GM19463 (cell line): ENCODE measurements at regions not wholly inside any gene's neighbourhood (a gene's known extent, or its start where the extent isn't known, plus 50 kb on each side); places are given as distances from the start of the nearest gene placed in this dataset.

Experiments
- ATAC-seq: cut with Tn5 transposase; IDR thresholded peaks from one replicate; pipeline ENCODE4 v1.9.1; 2021; ENCODE audit warnings: mild to moderate bottlenecking, moderate library complexity; ENCODE audit not compliant: unreplicated experiment

DNA sequence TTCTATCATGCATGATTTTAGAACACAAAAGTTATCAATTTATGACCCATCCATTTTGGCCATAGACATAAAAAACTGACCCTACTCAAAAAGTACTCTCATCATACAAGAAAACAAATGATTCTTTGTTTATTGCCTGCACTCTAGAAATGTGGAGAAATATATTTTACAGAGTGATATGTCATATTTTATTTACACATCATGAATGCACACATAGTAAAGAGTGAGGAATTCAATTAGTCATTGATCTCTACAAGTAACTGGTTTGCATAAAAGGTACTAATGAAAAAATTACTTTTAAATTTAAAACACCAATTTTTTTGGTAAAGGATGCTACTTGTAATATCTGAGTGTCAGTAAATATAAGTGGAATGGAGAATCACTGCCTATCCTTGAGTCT, 242.5 kb upstream of the FAT4 start:
- no peak for ATAC-seq

DNA sequence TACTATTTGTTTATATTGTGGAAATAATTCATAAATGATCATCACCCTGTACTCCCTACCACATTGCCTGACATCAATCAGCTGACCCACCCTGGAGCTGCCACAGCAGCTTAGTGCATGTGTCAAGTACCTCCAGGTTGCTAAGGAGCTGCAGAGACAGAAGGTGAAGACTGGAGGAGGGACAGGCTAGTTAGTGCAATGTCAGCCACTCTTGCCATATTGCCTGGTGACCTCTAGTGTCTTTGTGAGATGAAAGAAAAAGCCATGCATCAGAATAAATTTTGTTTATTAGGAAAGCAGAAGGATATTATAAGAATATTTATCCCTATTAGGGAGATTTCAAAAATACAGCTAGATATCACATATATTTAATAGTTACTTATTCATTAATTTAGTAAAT, 243.9 kb upstream of the FAT4 start:
- no peak for ATAC-seq

DNA sequence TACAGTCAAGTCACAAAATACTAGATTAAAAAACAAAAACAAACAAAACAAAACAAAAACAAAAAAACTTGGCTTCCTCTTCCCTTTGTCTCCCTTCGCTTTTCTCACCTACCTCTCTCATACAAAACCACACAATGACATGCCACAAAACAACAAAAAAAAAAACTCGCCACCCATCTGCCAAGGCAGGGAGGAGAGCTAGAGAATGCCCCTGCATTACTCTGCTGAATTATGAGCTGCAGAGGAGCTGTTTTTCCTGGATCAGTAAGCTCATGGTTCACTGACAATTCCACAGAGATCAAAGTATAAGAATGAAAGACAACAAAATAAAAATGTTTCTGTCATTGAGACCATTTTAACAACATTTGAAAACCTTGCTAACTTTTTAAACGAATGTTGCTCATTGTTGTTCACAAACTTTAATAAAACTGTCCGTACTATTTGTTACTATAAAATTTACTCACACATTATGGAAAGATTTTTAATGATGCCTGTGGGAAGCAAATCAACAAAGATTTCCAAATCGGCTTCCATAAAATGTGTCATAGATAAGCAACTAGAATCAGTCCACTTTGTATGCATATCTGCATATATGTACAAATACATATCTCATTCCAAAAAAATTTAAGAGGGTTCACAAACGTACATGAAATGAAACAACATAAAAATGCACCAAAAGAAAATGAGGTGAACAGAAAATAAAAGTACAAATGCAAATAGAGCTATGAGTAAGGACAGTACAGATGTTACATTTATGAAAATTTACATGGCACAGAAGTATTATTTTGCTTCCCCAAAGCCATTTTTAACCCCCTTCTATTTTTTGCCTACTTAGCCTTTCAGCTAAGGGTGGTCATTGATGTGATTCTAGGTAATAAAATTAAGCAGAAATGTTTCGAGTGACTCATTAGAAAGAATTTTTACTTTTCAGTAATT, 252.4 kb upstream of the FAT4 start:
- ATAC-seq: no peak

DNA sequence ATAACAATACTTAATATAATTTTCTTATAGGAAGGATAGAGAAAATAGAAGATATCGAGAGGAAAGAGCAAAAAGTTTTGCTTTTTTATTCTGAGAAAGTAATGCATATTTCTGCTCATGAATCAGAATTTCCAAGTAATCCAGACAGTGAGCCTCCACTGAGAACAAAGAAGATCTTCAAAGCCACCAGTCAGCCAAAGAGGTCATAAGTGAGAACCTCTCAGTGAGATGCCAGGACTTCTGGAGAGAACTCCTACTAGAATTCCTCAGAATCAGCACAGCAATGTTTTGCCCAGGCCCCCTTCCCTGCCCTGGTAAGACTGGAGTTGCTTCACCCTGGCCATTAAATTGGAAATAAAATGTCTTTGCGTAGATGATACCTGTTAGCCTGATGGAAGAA, 254.4 kb upstream of the FAT4 start:
- no peak for ATAC-seq

DNA sequence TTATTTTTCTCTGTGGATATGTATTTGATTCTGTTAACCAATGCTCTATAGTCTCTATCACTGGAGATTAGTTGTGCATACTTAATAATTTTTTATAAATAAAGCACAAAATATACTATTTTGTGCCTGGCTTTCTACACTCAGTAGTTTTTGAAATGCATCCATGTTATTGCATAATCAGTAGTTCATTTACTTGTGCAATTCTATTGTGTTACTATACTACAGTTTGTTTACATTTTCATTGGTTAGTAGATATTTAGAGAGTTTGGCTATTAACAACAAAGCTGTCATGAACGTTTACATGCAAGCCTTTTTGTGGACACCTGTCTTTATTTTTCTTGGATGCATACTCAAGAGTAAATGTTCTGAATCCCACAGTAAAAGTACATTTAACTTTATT, 265.0 kb upstream of the FAT4 start:
- ATAC-seq: no peak

DNA sequence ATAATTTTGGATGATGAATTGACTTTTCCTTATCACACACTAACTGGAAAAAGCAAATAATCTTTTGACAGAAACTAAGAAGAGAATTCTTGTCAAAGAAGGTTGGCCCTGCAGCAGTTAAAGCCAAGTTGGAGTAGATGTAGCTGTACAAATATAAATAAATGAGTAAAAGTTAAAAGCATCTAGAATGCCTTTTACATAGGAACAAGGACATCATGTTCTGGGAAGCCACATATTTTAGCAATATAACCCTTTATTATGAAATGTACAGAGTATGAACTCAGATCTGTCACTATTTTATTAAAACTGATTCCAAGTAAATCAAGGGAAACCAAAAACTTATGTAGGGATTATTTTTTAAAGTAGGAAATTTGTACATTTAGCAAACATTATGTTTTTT, 269.4 kb upstream of the FAT4 start:
- ATAC-seq: no peak

DNA sequence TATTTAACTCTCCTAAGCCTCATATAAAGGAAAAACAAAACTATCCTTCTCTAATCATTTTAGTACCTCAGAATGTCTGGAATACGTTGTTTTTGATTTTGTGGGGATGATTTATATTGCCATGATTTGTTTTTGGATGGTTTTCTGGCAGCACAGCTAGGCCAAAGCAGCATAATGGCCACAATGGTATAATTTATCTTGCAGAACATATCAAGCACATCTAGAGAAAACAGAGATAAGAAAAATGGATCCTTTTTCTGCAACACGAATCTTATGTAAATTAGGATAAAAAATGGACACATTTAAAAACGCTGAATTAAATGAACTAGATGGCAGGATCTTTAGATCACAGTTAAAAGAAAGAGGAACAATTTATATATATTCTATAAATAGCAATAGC, 269.9 kb upstream of the FAT4 start:
- no peak for ATAC-seq

DNA sequence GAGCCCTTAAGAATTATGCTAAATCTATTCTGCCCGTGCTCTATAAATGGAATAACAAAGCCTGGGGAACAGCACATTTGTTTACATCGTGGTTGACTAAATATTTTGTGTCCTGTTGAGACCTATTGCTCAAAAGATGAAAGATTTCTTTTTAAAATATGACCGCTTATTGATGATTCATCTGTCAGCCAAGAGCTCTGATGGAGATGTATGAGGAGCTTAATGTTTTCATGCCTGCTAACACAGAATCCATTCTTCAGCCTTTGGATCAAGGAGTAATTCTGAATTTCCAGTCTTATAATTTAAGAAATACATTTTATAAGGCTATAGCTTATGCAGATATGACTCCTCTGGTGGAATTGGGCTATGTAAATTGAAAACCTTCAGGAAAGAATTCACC, 271.3 kb upstream of the FAT4 start:
- ATAC-seq: no peak

DNA sequence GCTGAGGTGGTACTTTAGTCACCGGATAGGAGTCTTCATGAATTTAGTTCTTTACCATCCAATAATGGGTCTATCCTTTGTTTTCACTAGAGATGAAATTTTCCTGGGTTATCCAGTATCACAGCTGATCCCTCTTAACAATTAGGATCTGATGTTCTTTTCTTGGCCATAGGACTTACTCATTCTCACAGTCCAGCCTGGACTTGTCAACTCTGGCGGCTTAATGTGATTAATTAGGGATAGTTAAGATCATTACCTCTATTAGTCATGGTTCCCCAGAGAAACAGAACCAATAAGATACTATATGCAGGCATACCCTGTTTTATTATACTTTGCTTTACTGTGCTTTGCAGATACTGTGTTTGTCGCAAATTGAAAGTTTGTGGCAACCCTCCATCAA, 272.7 kb upstream of the FAT4 start:
- no peak for ATAC-seq

DNA sequence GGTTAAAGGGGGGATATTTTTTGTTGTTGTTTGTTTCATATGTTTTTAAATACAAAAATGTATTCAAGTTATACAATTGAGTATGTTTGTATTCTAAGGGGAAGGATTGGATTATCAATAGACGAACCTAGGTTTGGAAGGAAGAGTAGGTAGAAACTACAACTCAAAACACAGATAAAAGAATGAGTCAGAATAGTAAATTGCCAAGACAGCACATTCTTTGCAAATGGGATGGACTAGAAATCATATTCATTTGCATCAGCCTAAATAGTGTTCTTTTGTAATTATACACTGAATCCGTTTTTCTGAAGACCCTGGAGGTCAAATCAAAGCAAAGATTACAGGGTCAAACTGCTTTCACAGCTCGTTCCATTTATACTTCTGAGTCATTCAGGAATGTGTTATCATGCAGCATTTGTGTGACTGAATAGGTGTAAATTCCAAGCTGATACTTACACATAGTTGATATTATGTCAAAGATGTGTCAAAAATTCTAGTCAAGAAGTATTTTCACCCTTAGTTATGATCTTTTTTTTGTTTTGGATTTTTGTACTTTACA, 273.3 kb upstream of the FAT4 start:
- no peak for ATAC-seq

DNA sequence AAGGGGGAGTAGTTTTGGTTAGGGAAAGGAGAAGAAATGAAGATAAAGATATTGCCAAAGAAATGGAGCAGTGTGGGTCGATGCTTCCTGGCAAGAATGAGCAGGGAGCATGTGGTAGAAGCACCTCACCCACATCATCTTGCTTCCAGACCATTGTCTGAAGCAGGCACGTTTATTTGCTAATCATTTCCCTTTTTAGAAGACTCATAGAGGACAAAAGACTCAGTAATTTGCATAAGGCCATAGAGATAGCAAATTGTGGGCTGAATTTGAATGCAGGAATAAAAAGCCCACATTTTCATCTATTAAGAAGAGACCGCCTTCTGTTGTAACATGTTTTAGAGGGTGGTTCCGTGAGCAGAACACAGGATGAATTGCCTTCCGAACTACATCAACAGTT, 275.2 kb upstream of the FAT4 start:
- ATAC-seq: no peak

DNA sequence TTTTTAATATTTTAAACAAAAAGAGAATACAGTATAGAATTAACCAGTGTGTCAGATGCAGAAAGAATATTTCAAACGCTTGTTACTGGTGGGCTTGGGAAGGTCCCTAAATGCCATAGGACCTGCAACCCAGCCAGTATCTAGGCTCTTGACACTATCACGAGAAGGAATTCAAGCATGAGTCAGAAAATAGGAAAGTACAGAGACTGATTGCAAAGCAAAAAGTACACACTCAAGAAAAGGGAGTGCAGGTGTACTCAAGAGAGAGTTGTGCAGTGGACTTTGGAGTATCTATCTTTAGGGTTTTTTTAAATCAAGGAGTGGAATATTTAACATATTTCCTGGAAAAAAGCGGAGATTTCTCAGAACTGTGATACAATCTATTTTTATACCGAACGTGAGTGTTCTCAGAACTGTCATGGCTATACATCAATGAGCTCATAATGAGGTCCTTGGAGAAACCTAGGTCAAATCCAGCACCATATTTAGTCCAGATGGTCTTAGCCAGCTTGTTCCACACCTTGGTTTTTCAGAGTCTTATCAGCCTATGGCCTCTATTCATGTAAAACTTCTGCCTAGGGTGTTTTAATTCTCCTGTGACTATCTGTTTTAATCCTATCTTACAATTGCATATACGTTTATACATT, 291.8 kb upstream of the FAT4 start:
- ATAC-seq: no peak

DNA sequence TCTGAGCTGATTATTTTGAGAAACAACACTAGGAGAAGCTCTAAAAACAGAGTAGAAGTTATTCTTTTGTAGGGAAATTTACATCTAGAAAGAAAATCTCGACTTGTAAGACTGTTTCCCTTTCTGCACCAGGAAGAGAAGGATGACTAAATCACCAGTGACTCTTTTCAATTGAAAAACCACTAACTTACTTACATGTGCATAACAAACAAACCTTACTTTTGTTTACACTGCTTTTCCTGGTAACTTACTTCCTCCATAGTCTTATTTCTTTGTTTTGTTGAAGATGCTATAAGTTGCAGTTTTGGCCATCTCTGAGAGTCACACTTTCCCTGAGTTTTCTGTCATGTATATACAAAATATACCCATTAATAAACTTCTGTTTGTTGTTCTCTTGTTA, 293.6 kb upstream of the FAT4 start:
- no peak for ATAC-seq

DNA sequence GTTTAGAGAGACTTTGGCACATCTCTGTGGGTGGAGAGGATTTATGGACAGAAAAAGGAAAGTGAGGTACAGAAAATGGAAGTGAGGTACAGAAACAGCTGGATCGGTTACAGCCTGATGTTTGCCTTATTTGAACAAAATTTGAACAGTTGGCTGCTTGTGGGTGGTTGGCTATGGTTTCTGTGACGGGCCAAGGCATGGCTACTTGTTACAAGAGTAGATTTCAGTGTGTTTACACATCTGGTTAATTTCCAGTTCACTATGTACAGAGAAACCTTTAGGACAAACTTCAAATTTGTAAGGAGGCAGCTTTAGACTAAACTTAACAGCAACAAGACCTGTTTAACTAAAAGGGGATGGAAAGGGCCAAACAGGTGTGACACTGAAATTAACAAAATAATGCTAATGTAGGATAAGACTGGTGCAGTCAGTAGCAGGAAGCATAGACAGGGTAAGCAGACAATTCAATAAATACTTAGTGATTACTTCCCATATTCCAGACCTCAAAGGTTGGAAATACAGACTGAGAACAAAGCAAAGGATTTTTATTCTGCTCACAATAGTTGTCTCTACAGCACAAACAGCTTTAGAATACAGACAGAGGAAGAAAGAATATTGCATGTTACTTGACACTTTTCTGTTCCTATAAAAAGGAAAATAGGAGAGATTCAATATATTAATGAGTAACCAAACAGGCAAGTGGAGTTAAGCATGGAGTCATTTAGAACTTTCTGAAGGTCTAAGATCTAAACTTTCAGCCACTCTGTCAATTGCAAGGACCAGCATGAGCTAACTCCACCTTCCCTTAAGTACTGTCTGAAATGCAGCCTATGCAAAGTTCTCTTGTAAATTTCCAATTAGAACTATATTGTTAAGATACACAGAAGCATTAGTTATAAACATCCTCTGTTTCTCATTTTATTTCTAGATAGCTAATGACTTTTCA, 294.4 kb upstream of the FAT4 start:
- no peak for ATAC-seq

DNA sequence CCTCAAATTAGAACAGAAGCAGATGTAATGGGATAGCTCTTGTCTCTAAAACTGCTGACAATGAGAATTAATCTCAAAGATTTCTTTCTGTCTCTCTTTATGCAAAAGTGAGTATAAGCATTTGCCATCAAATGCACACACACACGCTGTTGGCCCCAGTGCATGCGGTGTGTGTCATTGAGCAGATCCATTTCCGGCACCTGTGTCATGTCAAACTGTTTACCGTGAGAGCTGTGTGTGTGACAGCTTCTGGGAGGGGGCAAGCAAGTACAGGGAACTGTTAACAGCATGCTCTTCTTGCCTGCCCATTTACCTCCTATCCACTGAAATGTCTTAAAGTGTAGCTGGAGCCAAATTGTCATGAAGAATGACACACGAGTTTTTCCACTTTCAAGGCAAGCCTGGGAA, 297.9 kb upstream of the FAT4 start:
- ATAC-seq: no peak

DNA sequence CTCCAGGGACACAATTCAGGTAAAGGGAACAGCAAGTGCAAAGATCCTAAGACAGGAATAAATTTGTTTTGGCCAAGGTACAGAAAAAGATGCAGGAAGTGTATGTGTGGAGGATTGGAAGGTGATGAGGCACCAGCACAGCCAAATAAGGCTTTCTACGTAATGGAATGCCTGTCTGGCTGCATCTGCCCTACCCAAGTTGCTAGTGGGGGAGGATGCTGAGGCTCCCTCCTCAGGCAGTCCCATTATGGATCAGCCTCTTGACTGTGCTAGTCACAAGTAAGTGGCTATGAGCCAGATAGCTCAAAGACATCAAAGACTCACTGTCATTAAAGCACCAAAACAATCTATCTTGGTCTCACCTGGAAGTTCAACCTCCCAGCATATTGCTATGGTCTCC, 300.9 kb upstream of the FAT4 start:
- no peak for ATAC-seq

DNA sequence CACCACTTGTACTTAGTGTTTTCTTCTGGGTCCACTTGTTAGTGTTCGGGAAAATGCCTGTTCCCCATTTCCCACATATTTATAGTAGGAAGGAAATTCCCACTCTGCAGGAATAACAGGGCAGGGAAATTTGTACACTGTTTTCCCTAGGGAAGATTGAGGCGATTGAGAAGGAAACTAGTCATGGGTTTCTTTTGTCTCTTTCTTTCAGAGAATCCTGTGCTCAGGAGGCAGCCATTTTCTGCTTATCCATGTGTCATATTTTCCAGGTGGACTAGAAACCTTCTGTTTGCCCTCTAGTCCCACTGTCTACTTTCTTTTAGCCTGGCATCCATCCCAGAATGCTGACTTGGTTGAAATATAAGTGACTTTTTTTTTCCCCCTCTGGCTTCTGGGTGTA, 299.1 kb upstream of the ANKRD50 start:
- ATAC-seq: no peak

DNA sequence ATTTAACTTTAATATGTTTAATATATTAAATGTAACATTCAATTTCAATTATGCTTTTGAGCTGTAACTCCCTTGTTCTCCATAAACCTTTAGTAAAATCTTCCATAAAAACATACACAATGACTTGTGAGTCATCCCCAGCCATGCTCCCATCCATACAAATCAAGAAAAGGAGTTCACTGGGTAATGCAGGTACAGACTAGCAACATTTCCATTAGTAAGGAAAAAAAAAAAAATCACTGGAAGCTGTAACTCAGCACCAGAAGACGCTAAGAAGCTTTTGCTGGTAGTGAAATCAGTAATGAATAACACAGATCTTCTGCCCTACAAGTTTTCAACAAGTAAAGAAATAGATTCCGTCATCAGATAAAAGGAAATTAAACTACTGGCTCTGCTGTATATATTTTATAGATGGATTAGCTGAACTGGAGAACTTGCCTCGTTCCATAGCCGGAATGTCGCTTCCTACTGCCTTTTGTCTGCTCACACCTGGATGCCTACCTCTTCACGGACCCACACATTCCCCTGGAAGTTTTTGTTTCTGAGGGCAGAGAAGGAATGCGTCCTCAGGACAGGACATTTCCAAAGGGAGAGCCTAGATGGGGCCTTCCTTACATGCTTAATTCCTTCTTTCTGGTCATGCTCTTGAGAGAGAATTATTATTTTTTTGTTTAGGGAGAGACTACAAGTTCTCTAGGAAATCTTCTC, 298.4 kb upstream of the ANKRD50 start:
- no peak for ATAC-seq

DNA sequence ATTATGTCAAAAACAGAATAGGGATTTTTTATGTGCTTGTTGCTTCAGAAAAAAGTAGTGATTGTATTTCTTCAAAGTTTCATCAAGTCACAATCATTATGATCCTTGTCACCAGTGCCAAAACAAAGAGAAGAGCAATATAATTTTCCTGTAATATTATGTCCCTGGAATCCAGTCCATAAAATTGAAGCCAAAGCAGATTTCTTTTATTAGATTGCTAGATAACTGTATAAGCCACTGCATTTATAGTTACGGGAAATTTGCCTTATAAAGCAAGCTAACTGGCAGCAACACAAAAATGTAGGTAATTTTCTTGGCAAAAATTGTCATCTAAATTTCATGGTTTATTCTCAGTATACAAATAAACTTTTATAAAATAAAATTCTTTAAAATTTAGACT, 296.1 kb upstream of the ANKRD50 start:
- no peak for ATAC-seq

DNA sequence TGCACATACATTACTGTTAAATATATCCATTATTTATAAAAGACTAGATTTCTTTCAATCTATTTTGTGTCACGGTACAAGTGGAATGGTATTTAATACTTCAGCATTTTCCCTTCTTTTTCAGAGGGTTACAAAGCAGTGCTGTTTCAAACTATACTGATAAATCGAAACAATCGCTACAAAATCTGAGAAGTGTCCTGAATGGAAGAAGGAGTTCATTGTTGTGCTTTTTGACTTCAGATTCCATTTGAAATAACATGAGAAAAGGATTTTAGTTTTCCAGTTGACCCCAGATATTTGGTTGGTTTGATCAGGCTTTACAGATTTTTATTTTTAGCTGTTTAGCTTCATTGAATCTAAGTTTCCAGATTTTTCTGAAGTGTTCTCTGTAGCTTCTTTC, 292.1 kb upstream of the ANKRD50 start:
- ATAC-seq: no peak

DNA sequence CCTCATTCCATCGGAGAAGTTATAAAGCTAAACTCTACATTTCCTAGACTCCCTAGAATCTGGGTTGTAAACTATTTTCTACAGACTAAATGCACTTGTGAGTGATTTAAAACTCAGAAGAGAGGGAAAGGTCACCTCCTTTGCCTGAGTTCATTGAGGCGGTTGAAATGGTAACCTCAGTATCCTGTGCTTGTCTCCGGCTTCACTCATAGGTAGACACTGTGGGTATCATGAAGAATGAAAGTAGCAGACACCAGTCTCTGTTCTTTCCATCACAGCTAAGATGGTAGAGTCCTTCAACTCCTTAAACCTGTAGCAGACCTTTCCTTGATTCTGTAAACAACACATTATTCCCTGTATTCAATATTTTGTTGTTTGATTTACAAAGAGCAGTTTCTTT, 291.3 kb upstream of the ANKRD50 start:
- ATAC-seq: no peak
